Stomach (tissue), 8 donors: ENCODE measurements at regions not wholly inside any gene's neighbourhood (a gene's known extent, or its start where the extent isn't known, plus 50 kb on each side); places are given as distances from the start of the nearest gene placed in this dataset.
A peak's percentile ranks its signal among the peaks of the same experiment; 100 is the strongest.

Experiments
- DNase-seq, 2 donors: peaks; one replicate each; pipeline versions ENCODE4 v3.0.0 to v3.0.0-alpha.2; 2013 to 2019
- H3K27ac ChIP-seq, 5 donors: fragments of 200-600 bp in 4 of 5; sonication (generic) in 4 of 5; one replicate each; pipeline ENCODE4 v1.5.1; 2013 to 2019; ENCODE audit warnings: mild to moderate bottlenecking in 1 of 5, moderate library complexity in 1 of 5
- H3K27me3 ChIP-seq, 3 donors: fragments of 200-600 bp; sonication (generic); one replicate each; pipeline ENCODE4 v1.5.1; 2017 to 2019; ENCODE audit warnings: mixed run types in 1 of 3
- H3K36me3 ChIP-seq, 4 donors: fragments of 200-600 bp; sonication (generic); 1 replicate in 3 of 4; 2 replicates in 1 of 4; pipeline ENCODE4 v1.5.1; 2016 to 2019
- H3K4me1 ChIP-seq, 4 donors: fragments of 200-600 bp; sonication (generic); one replicate each; pipeline ENCODE4 v1.5.1; 2016 to 2019
- H3K4me3 ChIP-seq, 4 donors: fragments of 200-600 bp; sonication (generic) in 3 of 4; one replicate each; pipeline ENCODE4 v1.5.1; 2016 to 2019; ENCODE audit warnings: mild to moderate bottlenecking in 1 of 4
- H3K9me3 ChIP-seq, 4 donors: fragments of 200-600 bp; sonication (generic); one replicate each; pipeline ENCODE4 v1.5.1; 2016 to 2019
- EP300 ChIP-seq: sonication (generic); formaldehyde crosslinking; IDR thresholded peaks from one replicate; pipeline ENCODE4 v1.6.1; 2017; ENCODE audit warnings: antibody characterized with exemption
- POLR2A ChIP-seq, 4 donors: fragments of 450-650 bp; IDR thresholded peaks; one replicate each; pipeline ENCODE4 v1.6.1; 2016; ENCODE audit warnings: antibody characterized with exemption in 4 of 4, control low read depth in 2 of 4, mild to moderate bottlenecking in 1 of 4, moderate library complexity in 1 of 4
- POLR2AphosphoS5 ChIP-seq, 3 donors: sonication (generic); formaldehyde crosslinking; IDR thresholded peaks; one replicate each; pipeline ENCODE4 v1.6.1; 2016; ENCODE audit warnings: antibody characterized with exemption in 3 of 3
- WGBS, 5 donors: extraction: QIAGEN DNeasy Blood & Tissue Kit in 3 of 5; methylation state at CpG; one replicate each; pipeline versions ENCODE4 v1.1.5 to v1.1.7; 2013 to 2018; 5-methylcytosine and 5-hydroxymethylcytosine counted together
- intact Hi-C: fragments of 100-400 bp; cut with DNase I; formaldehyde crosslinking; loops from one replicate; pipeline ENCODE4 v1.15.1; 2023; ENCODE audit warnings: low total_unique reads
- TF ChIP-seq, protein P1 (sequence below), 7 experiments: fragments of 450-650 bp in 4 of 7; fragments of 200-600 bp in 3 of 7; sonication (generic) in 3 of 7; IDR thresholded peaks; one replicate each; pipeline ENCODE4 v1.5.1; 2016 to 2019; ENCODE audit warnings: antibody characterized with exemption in 7 of 7, control low read depth in 2 of 7, mild to moderate bottlenecking in 1 of 7
- donor health status: healthy with polysubstance abuse.
- donor health status: Bipolar disorder and iron deficiency.
- donor health status: healthy.

DNA sequence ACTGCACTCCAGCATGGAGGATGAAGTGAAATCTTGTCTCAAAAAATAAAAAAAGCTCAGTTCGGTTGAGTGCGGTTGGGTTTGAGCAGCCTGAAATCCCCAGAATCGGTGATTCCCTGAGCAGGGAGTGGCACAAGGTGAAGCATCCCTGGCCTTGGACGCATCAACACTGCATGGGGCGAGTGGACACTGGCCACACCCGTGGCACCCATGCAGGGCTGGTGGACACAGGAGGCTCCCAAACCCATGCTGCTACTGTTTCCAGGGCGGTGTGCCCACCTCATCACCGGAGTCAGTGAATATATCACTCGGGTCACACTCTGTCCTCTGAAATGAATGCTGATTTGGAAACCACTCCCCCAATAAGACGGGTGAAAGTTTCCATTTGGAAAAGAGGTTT lies 53.4 kb upstream of the ACTRT2 start:
- intact Hi-C loops, result no loop called here
- Histone ChIP-seq H3K27me3 (peaks cover 0 to 65% (median 0%) of the 10 kb centered on the region in 3 donors), H3K27ac (peak overlapping the region in 2 of 5 donors; percentile 29 to 82), H3K36me3 (no peaks in the 10 kb centered on the region), H3K4me3 (peak overlapping the region in 1 of 4 donors; percentile 15), H3K9me3 (no peaks in the 10 kb centered on the region), H3K4me1 (peaks cover 0 to 23% (median 10%) of the 10 kb centered on the region in 4 donors)
- 31 to 56% (median 38%) methylated on average over 10 of the region's 10 CpGs for WGBS, 5 donors
- DNase-seq, result no peak
- TF ChIP-seq POLR2AphosphoS5 (IDR thresholded peaks at IDR 0.05) (no peak), EP300 (no peak), POLR2A (IDR thresholded peaks at IDR 0.05) (no peak)
- TF ChIP-seq, protein P1, sequence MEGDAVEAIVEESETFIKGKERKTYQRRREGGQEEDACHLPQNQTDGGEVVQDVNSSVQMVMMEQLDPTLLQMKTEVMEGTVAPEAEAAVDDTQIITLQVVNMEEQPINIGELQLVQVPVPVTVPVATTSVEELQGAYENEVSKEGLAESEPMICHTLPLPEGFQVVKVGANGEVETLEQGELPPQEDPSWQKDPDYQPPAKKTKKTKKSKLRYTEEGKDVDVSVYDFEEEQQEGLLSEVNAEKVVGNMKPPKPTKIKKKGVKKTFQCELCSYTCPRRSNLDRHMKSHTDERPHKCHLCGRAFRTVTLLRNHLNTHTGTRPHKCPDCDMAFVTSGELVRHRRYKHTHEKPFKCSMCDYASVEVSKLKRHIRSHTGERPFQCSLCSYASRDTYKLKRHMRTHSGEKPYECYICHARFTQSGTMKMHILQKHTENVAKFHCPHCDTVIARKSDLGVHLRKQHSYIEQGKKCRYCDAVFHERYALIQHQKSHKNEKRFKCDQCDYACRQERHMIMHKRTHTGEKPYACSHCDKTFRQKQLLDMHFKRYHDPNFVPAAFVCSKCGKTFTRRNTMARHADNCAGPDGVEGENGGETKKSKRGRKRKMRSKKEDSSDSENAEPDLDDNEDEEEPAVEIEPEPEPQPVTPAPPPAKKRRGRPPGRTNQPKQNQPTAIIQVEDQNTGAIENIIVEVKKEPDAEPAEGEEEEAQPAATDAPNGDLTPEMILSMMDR (IDR thresholded peaks at IDR 0.05), result no peak

- Histone ChIP-seq H3K4me3 (peak overlapping the region in 2 of 4 donors; percentile 9 to 15), H3K27me3 (peaks cover 0 to 71% (median 0%) of the 10 kb centered on the region in 3 donors), H3K36me3 (no peaks in the 10 kb centered on the region), H3K27ac (peak overlapping the region; percentile 4 to 82 (median 50)), H3K4me1 (peaks cover 0 to 23% (median 11%) of the 10 kb centered on the region in 4 donors), H3K9me3 (no peaks in the 10 kb centered on the region)
- no peak for TF ChIP-seq POLR2A (IDR thresholded peaks at IDR 0.05)
- no peak for TF ChIP-seq POLR2AphosphoS5 (IDR thresholded peaks at IDR 0.05)
- TF ChIP-seq EP300, result no peak
- TF ChIP-seq, protein P1 (IDR thresholded peaks at IDR 0.05), result no peak
- 15 to 42% (median 20%) methylated on average over 19 to 25 of the region's 25 CpGs for WGBS, 5 donors
- intact Hi-C loops, result no loop called here
- peak; percentile 67 to 90 for DNase-seq
Measured at GRCh38 chr1:2968471-2968881, 52.8 kb upstream of the ACTRT2 start.

DNA sequence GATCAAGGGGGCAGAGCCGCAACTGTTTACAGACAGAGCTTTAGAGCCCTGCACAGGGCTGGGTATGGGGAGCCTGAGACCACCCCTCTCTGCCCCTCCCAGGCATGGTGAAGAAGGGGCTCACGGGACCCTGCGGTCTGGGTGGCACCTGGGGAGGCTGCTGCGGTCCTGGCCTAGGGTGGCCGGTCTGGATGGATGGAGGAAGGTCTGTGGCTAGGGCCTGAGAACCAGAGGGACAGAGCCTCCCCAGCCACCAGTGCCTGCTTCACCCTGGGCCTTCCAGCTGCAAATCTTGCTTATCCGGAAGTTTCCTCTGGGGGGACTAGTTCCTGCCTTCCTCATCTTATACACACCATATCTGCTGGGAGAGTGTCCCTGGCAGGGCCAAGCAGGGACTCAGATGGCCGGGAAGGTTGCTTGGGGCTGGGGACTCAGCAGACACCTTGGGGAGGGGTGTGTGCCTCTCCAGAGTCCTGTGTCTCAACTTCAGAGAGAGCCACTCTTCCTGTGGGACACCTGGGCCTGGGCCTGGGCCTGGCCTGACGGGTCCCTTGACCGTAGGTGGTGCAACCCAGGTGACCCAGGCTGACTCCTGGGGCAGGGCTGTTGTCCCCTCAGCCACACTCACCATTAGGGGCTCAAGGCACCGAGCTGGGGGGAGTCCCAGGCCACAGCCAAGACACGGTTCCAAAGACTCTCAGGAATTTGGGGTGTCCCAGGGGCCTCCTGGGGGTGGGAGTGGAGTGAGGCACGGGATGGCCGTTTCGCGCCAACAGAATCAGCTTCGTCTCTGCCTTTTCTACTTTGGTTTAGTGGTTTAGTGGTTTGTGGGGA lies 52.0 kb upstream of the ACTRT2 start:
- DNase-seq, result no peak
- 42 to 69% (median 59%) methylated on average over 14 to 16 of the region's 16 CpGs for WGBS, 5 donors
- peak overlapping the region; percentile 25 to 82 (median 50) for H3K27ac ChIP-seq

DNA sequence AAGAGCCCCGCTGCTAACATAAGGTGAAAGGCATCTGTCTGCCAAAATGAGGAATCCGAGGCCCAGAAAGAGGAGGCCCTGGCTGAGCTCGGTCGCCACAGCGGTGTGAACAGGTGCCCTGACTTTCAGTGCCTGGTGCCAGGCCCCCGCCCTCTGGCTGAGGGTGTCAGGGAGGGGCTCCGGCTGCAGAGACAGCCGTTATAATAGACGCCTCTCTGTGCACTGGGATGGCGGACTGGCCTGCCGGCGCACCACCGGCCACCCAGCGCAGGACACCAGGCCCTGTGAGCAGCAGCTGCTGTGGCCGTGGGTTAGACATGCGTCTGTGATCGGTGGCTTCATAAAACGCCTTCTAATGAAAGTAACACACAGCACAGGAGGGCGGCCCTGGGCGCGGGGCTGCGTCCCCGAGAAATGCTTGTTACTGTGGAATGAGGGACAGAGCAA lies 51.4 kb upstream of the ACTRT2 start:
- Histone ChIP-seq H3K36me3 (no peaks in the 10 kb centered on the region), H3K27me3 (peaks cover 0 to 82% (median 0%) of the 10 kb centered on the region in 3 donors), H3K27ac (peak overlapping the region in 3 of 5 donors; percentile 25 to 82 (median 50)), H3K4me1 (peaks cover 0 to 23% (median 14%) of the 10 kb centered on the region in 4 donors), H3K4me3 (no peak overlapping the region), H3K9me3 (no peaks in the 10 kb centered on the region)
- DNase-seq, result no peak
- WGBS, 5 donors, result 62 to 77% (median 73%) methylated on average over 18 to 23 of the region's 23 CpGs
- intact Hi-C loops, result no loop called here
- no peak for TF ChIP-seq POLR2A (IDR thresholded peaks at IDR 0.05)
- no peak for TF ChIP-seq POLR2AphosphoS5 (IDR thresholded peaks at IDR 0.05)
- no peak for TF ChIP-seq EP300
- TF ChIP-seq, protein P1 (IDR thresholded peaks at IDR 0.05), result no peak

More for the DNA sequence above, 52.0 kb upstream of the ACTRT2 start:
- Histone ChIP-seq H3K4me1 (peaks cover 0 to 23% (median 14%) of the 10 kb centered on the region in 4 donors), H3K36me3 (no peaks in the 10 kb centered on the region), H3K27me3 (peaks cover 0 to 78% (median 0%) of the 10 kb centered on the region in 3 donors), H3K4me3 (no peak overlapping the region), H3K9me3 (no peaks in the 10 kb centered on the region)
- TF ChIP-seq POLR2AphosphoS5 (IDR thresholded peaks at IDR 0.05) (no peak), EP300 (no peak), POLR2A (IDR thresholded peaks at IDR 0.05) (no peak)
- TF ChIP-seq, protein P1 (IDR thresholded peaks at IDR 0.05), result no peak
- intact Hi-C loops, result no loop called here
